GM12864 (cell line): ENCODE measurements at regions not wholly inside any gene's neighbourhood (a gene's known extent, or its start where the extent isn't known, plus 50 kb on each side); places are given as distances from the start of the nearest gene placed in this dataset.

Experiments
- DNase-seq: peaks from one replicate; pipeline ENCODE4 v3.0.0-alpha.2; 2011; ENCODE audit warnings: low read depth
- H3K4me3 ChIP-seq: 2 replicates; pipeline ENCODE4 v1.5.1; 2011; ENCODE audit warnings: mild to moderate bottlenecking, low read depth, low read length, control low read depth
- TF ChIP-seq, protein P1 (sequence below): IDR thresholded peaks from 2 replicates; pipeline ENCODE4 v1.5.1; 2011; ENCODE audit warnings: low read depth, mild to moderate bottlenecking, moderate library complexity, low read length, control low read depth, inconsistent platforms; ENCODE audit errors: missing control alignments

DNA sequence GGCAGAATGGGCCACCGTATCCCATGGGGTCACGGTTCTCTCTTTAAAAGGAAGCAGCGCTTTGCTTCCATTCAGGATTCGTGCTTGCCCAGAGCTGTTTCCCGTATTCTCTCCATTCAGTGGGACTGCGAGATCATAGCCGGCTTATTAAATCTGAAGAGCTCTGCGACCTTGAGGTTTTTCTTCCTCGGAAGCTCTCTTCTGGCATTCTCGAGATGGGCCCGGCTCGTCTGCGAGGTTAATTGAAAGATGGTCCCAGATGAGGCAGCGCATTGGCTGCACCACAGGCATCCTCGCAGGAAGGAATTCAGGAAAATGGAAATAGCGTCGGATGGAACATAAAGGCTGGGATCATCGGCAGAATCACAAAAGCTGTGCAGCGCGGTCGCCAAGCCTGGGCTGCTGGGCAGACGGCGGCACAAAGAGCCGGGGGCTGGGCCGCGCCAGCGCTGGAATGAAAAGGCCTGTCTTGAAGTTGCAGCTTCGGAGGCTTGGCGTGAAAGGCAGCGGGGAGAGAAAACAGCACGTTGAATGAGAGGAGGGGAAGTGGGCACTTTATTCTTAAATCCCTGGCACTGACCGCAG lies 236.2 kb downstream of the IRX2 start:
- no peak overlapping the region for H3K4me3 ChIP-seq
- DNase-seq = no peak
- TF ChIP-seq, protein P1, sequence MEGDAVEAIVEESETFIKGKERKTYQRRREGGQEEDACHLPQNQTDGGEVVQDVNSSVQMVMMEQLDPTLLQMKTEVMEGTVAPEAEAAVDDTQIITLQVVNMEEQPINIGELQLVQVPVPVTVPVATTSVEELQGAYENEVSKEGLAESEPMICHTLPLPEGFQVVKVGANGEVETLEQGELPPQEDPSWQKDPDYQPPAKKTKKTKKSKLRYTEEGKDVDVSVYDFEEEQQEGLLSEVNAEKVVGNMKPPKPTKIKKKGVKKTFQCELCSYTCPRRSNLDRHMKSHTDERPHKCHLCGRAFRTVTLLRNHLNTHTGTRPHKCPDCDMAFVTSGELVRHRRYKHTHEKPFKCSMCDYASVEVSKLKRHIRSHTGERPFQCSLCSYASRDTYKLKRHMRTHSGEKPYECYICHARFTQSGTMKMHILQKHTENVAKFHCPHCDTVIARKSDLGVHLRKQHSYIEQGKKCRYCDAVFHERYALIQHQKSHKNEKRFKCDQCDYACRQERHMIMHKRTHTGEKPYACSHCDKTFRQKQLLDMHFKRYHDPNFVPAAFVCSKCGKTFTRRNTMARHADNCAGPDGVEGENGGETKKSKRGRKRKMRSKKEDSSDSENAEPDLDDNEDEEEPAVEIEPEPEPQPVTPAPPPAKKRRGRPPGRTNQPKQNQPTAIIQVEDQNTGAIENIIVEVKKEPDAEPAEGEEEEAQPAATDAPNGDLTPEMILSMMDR = no peak

- TF ChIP-seq, protein P1 = no peak
- DNase-seq = no peak
- no peak overlapping the region for H3K4me3 ChIP-seq
These were observed 237.0 kb downstream of the IRX2 start for GRCh38 chr5:2514484-2514883.

DNA sequence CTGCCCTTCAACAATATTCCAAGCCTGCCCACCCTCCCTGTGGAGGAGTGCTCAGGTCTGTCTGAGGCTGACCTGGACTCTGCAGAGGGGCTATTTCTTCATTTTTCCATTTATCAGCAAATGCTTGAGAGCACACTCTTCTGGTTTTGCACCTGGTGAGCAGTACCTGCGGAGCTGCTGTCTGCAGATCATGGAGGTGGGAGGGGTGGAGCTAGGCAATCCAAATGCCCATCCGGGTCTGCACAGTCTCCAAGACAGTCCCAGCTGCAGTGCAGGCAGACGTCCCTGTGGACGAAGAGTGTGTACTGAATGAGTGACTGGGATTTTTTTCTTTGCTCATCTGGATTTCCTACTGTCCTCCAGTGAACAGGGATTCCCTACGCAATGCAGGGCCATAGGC lies 239.8 kb downstream of the IRX2 start:
- TF ChIP-seq, protein P1 = no peak
- no peak overlapping the region for H3K4me3 ChIP-seq
- DNase-seq = no peak

DNA sequence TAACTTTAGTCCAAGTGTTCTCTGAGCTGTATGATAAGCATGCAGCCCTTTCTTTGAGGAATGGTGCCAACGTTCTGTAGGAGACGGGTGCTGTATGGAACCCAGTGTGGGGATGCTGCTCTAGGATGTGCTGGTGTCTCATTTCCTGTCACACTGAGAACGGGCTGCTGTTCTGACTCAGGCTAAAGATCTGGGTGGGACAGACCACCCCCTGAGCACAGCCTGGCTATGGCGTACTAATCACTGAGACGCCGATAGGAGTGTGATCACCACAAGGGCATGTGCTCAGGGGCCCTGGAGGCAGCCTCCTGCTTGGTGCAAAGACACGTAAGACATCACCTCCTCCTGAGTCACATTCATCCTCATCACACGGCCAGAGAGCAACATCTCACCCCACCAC lies 240.4 kb downstream of the IRX2 start:
- no peak overlapping the region for H3K4me3 ChIP-seq
- TF ChIP-seq, protein P1 = no peak
- DNase-seq = no peak

DNA sequence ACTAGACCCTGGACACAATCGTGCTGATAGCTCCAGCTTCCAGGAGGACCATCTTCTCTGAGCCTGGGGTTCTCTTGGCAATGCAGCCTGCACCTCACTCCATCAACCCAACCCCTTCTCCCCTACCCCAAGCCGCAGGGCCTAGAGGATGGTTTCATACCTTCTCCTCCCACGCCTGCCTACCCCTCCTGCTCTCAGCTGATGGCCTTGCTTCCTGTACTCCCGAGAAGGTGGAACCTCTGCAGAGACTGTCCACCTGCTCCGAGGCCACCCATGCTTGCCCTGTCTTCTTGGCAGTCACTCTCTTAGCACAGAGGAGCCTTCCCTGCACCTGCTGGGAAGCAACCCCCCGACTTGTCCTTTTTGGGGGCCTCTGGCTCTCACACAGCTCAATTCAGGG lies 241.9 kb downstream of the IRX2 start:
- TF ChIP-seq, protein P1 = no peak
- no peak for DNase-seq
- no peak overlapping the region for H3K4me3 ChIP-seq

DNA sequence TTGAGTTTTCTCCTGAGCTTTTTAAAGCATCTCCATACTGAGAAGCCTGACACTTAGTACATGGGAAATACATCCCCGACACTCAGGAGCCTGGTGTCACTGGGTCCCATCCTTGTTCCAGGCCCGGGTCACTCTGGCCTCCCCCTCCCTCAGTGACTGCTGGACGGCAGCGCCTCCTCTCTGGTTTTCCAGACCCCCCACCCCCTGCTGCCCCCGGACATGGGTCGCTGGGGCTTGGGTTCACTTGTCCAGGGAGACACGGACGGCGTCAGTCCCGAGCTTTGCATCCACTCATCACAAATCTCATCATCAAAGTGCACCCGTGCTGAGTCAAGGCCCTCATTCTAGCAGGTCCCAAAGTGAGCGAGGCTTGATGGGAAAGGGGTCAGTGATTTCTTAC lies 243.0 kb downstream of the IRX2 start:
- DNase-seq = no peak
- H3K4me3 ChIP-seq = no peak overlapping the region

GRCh38 chr5:2507611-2508010 lies 243.9 kb downstream of the IRX2 start:
- no peak for DNase-seq
- TF ChIP-seq, protein P1 = no peak
- H3K4me3 ChIP-seq = no peak overlapping the region

More for the DNA sequence above, 243.0 kb downstream of the IRX2 start:
- TF ChIP-seq, protein P1 = no peak
